Naive thymus-derived CD8-positive, alpha-beta T cell (primary cell): ENCODE measurements at regions not wholly inside any gene's neighbourhood (a gene's known extent, or its start where the extent isn't known, plus 50 kb on each side); places are given as distances from the start of the nearest gene placed in this dataset.

ENCODE experiments used
- ATAC-seq, 2 donors: fragments of 150-1000 bp; cut with Tn5 transposase in 1 of 2; sonication (Bioruptor Pico), chemical (Tn5 transposase) in 1 of 2; 1 replicate in 1 of 2; 2 replicates in 1 of 2; pipeline ENCODE4 v1.10.0; 2021; ENCODE audit warnings: mild to moderate bottlenecking in 2 of 2, moderate library complexity in 2 of 2
- POLR2A ChIA-PET: fragments of 350-600 bp; sonication (Branson Sonifier 250); formaldehyde crosslinking; loops from one replicate; lab custom pipeline; 2021; ENCODE audit warnings: antibody characterized with exemption; lab: Charles Lee
- DNase-seq, 10 donors: peaks; one replicate each; pipeline versions ENCODE4 v3.0.0 to v3.0.0-alpha.2; 2020 to 2022
- H3K27ac Mint-ChIP-seq, 10 donors: one replicate each; pipeline ENCODE4 v1.8.0; 2020 to 2022; ENCODE audit warnings: mild to moderate bottlenecking in 10 of 10, mixed read lengths in 10 of 10, moderate library complexity in 4 of 10, inconsistent platforms in 1 of 10
- H3K27me3 Mint-ChIP-seq, 5 donors: one replicate each; pipeline ENCODE4 v1.8.0; 2021 to 2022; ENCODE audit warnings: mixed read lengths in 5 of 5
- H3K36me3 Mint-ChIP-seq, 3 donors: one replicate each; pipeline ENCODE4 v1.8.0; 2020 to 2022; ENCODE audit warnings: mixed read lengths in 3 of 3, mild to moderate bottlenecking in 2 of 3, inconsistent platforms in 1 of 3
- H3K4me1 Mint-ChIP-seq, 4 donors: one replicate each; pipeline ENCODE4 v1.8.0; 2021 to 2022; ENCODE audit warnings: mixed read lengths in 4 of 4
- H3K4me3 Mint-ChIP-seq, 10 donors: one replicate each; pipeline ENCODE4 v1.8.0; 2020 to 2022; ENCODE audit warnings: mild to moderate bottlenecking in 10 of 10, mixed read lengths in 10 of 10, moderate library complexity in 6 of 10, inconsistent platforms in 1 of 10
- H3K9me3 Mint-ChIP-seq, 9 donors: one replicate each; pipeline ENCODE4 v1.8.0; 2020 to 2022; ENCODE audit warnings: mixed read lengths in 9 of 9, mild to moderate bottlenecking in 3 of 9, inconsistent platforms in 1 of 9, moderate library complexity in 1 of 9

DNA sequence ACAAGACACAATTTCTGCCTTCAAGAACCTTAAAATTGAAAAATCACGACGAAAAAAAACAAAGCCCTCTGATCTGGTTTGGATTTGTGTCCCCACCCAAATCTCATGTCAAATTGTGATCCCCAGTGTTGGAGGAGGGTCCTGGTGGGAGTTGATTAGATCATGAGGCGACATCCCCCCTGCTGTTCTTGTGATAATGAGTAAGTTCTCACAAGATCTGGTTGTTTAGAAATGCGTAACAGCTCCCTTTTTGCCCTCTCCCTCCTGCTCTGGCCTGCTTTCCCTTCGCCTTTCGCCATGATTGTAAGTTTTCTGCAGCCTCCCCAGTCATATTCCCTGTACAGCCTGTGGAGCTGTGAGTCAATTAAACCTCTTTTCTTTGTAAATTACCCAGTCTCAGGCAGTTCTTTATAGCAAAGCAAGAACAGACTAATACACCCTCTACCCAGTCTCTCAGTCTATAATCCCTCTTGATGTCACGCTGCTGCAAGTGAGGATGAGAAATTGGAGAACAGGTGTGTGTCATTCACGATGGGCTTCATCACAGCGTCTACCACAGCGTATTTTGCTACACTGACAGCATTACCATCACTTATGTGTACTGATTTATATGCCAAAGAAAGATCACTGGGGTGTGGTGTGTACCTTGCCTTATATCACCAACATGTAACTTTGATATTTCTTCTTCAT lies 330.7 kb downstream of the MTX2 start:
- peaks cover 13 to 45% (median 25%) of the 10 kb centered on the region in 5 donors for H3K27me3 Mint-ChIP-seq
- no peaks in the 10 kb centered on the region for H3K36me3 Mint-ChIP-seq
- no peaks in the 10 kb centered on the region for H3K9me3 Mint-ChIP-seq
- no peak overlapping the region for H3K4me3 Mint-ChIP-seq
- DNase-seq (no peak), ATAC-seq (no peak)
- H3K4me1 Mint-ChIP-seq, result no peaks in the 10 kb centered on the region
- no peak overlapping the region for H3K27ac Mint-ChIP-seq
- POLR2A ChIA-PET, result no interaction called here

DNA sequence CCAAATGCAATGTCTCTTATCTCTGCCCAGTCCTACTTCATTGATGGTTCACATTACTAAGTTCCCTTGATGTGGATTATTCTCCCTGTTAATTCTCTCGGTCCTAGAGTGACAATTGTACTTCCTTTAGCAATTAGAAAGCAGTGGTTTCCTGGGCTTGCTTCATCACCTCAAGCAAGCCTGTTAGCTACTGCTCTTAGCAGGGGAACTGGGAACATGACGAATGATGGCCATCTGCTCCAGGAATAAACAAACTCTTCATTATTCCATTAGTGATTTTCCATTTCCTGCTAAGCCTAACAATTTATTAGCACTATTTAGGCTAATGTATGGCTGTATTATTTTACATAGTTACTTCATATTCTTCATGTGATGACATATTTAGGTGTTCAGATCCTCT lies 331.8 kb downstream of the MTX2 start:
- Mint-ChIP-seq H3K9me3 (no peaks in the 10 kb centered on the region), H3K27ac (no peak overlapping the region)

GRCh38 chr2:176612036-176612435 lies 342.8 kb downstream of the MTX2 start:
- Mint-ChIP-seq H3K27ac (no peak overlapping the region), H3K27me3 (peaks cover 18 to 62% (median 27%) of the 10 kb centered on the region in 5 donors), H3K36me3 (no peaks in the 10 kb centered on the region), H3K4me3 (no peak overlapping the region), H3K4me1 (no peaks in the 10 kb centered on the region), H3K9me3 (no peaks in the 10 kb centered on the region)
- no peak for DNase-seq
- ATAC-seq, result no peak
- POLR2A ChIA-PET, result no interaction called here

More for the DNA sequence above, 331.8 kb downstream of the MTX2 start:
- H3K36me3 Mint-ChIP-seq, result no peaks in the 10 kb centered on the region
- no peaks in the 10 kb centered on the region for H3K4me1 Mint-ChIP-seq
- peaks cover 13 to 44% (median 23%) of the 10 kb centered on the region in 5 donors for H3K27me3 Mint-ChIP-seq
- no peak overlapping the region for H3K4me3 Mint-ChIP-seq
- POLR2A ChIA-PET, result no interaction called here
- no peak for DNase-seq
- no peak for ATAC-seq

DNA sequence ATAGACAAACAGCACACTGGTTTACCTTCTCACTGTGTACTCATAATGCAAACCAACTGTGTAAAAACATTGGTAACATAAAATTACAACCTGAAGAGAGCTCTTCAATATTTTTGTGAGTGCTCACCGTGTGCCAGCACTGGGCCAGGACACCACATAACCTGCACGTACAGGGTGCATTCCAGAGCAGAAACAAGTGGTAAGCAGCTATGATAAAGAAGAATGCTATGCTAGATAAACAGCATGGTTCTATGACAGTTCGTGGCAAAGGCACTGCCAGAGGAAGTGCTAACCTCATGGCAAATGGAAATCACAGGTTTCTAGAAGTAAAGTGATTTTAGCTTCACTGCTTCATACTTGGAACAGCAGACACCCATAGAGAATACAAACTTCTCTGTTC lies 343.5 kb downstream of the MTX2 start:
- no peak overlapping the region for H3K27ac Mint-ChIP-seq
- POLR2A ChIA-PET, result no interaction called here
- H3K4me3 Mint-ChIP-seq, result no peak overlapping the region
- DNase-seq (no peak), ATAC-seq (no peak)
- no peaks in the 10 kb centered on the region for H3K36me3 Mint-ChIP-seq
- H3K4me1 Mint-ChIP-seq, result no peaks in the 10 kb centered on the region
- no peaks in the 10 kb centered on the region for H3K9me3 Mint-ChIP-seq
- peaks cover 18 to 61% (median 26%) of the 10 kb centered on the region in 5 donors for H3K27me3 Mint-ChIP-seq

DNA sequence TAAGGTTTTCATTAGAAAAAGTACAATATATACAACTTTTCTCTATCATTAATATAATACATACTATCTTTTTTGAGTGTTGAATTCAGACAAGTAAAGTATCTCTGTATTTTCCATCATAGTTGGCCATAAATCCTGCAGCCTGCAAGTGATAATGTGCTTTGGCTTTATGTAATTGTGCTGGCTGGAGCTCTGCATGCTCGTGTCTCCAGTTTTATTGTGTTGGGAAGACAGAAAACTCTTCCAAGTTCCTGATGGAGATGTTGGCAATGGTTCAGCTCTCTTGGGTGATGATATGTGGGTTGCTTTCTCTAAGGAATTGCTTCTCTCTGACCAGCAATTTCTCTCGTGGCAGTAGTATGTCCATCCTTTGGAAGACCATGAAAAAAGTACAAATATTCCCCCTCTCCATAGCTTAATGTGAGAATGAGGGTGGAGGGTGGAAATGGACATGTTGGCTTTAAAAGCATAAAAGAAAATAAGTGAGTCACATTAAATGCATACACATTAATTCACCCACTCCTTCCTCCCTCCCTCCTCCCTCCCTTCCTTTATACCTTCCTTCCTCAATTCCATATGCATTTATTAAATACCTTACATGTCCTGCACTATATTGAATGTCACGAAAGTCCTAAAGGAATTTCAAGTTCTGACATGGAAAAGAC lies 344.2 kb downstream of the MTX2 start:
- DNase-seq, result no peak
- Mint-ChIP-seq H3K4me1 (no peaks in the 10 kb centered on the region), H3K27me3 (peaks cover 16 to 66% (median 25%) of the 10 kb centered on the region in 5 donors), H3K4me3 (no peak overlapping the region), H3K27ac (no peak overlapping the region), H3K9me3 (no peaks in the 10 kb centered on the region), H3K36me3 (no peaks in the 10 kb centered on the region)
- no peak for ATAC-seq
- POLR2A ChIA-PET, result no interaction called here

GRCh38 chr2:176614049-176614448 lies 344.8 kb downstream of the MTX2 start:
- DNase-seq, result no peak
- POLR2A ChIA-PET, result no interaction called here
- no peaks in the 10 kb centered on the region for H3K9me3 Mint-ChIP-seq
- no peak for ATAC-seq
- no peaks in the 10 kb centered on the region for H3K4me1 Mint-ChIP-seq
- no peaks in the 10 kb centered on the region for H3K36me3 Mint-ChIP-seq
- peaks cover 18 to 72% (median 27%) of the 10 kb centered on the region in 5 donors for H3K27me3 Mint-ChIP-seq
- no peak overlapping the region for H3K27ac Mint-ChIP-seq
- H3K4me3 Mint-ChIP-seq, result no peak overlapping the region

- DNase-seq (no peak), ATAC-seq (no peak)
- Mint-ChIP-seq H3K4me1 (no peaks in the 10 kb centered on the region), H3K9me3 (no peaks in the 10 kb centered on the region), H3K36me3 (no peaks in the 10 kb centered on the region), H3K4me3 (no peak overlapping the region), H3K27me3 (peaks cover 23 to 73% (median 33%) of the 10 kb centered on the region in 5 donors), H3K27ac (no peak overlapping the region)
- POLR2A ChIA-PET, result no interaction called here
Observed at GRCh38 chr2:176614930-176615329, 345.7 kb downstream of the MTX2 start.

DNA sequence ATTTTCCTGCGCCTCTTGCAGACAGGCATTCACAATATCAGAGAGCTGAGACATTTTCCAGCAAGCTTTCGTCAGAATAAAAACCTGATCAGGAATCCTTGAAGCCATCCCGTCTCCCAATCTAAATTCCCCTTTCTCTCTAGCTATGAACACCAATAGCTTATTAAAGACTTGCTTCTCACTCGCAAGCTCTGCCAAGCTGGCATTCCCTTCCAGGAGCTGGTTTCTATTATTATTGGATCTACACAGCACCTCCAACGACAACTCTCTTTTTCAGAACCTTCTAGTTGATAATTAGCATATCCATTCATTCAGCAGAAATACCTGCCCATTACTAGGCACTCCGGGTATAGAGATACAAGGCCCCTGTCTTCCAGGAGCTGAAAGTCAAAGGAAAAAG lies 350.3 kb downstream of the MTX2 start:
- Mint-ChIP-seq H3K36me3 (no peaks in the 10 kb centered on the region), H3K9me3 (no peaks in the 10 kb centered on the region), H3K4me3 (no peak overlapping the region), H3K27ac (no peak overlapping the region), H3K27me3 (peaks cover 38 to 83% (median 42%) of the 10 kb centered on the region in 5 donors), H3K4me1 (no peaks in the 10 kb centered on the region)
- POLR2A ChIA-PET, result no interaction called here
- no peak for ATAC-seq
- DNase-seq, result no peak

GRCh38 chr2:176621350-176621749 lies 352.1 kb downstream of the MTX2 start:
- ATAC-seq (no peak), DNase-seq (no peak)
- Mint-ChIP-seq H3K27ac (no peak overlapping the region), H3K4me3 (no peak overlapping the region), H3K36me3 (no peaks in the 10 kb centered on the region), H3K9me3 (no peaks in the 10 kb centered on the region), H3K4me1 (no peaks in the 10 kb centered on the region), H3K27me3 (peaks cover 34 to 80% (median 54%) of the 10 kb centered on the region in 5 donors)
- POLR2A ChIA-PET, result no interaction called here

DNA sequence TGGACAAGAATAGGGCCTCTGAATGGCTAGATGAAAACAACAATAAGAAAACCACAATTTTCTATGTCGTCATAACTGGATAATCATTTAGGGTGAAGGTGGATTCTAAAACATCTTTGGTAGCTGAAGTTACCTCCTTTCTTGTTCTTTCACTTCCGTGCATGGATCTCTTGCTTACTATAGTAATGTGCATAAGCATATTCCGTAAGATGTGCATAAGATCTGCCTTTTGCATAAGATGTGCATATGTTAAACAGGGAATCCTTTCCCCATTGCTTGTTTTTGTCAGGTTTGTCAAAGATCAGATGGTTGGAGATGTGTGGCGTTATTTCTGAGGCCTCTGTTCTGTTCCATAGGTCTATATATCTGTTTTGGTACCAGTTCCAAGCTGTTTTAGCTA lies 353.6 kb downstream of the MTX2 start:
- ATAC-seq (no peak), DNase-seq (no peak)
- H3K4me1 Mint-ChIP-seq, result no peaks in the 10 kb centered on the region
- peaks cover 37 to 84% (median 50%) of the 10 kb centered on the region in 5 donors for H3K27me3 Mint-ChIP-seq
- POLR2A ChIA-PET, result no interaction called here
- no peak overlapping the region for H3K27ac Mint-ChIP-seq
- no peaks in the 10 kb centered on the region for H3K36me3 Mint-ChIP-seq
- no peaks in the 10 kb centered on the region for H3K9me3 Mint-ChIP-seq
- H3K4me3 Mint-ChIP-seq, result no peak overlapping the region

GRCh38 chr2:176626796-176627195 lies 357.6 kb downstream of the MTX2 start:
- Mint-ChIP-seq H3K27me3 (peaks cover 23 to 63% (median 42%) of the 10 kb centered on the region in 5 donors), H3K9me3 (no peaks in the 10 kb centered on the region), H3K27ac (peak overlapping the region in 1 of 10 donors; percentile 30), H3K36me3 (no peaks in the 10 kb centered on the region), H3K4me1 (no peaks in the 10 kb centered on the region), H3K4me3 (no peak overlapping the region)
- DNase-seq (no peak), ATAC-seq (no peak)
- POLR2A ChIA-PET, result no interaction called here

GRCh38 chr2:176628438-176628837 lies 359.2 kb downstream of the MTX2 start:
- POLR2A ChIA-PET, result no interaction called here
- ATAC-seq (no peak), DNase-seq (no peak)
- H3K4me3 Mint-ChIP-seq, result no peak overlapping the region
- no peak overlapping the region for H3K27ac Mint-ChIP-seq
- H3K9me3 Mint-ChIP-seq, result no peaks in the 10 kb centered on the region
- no peaks in the 10 kb centered on the region for H3K36me3 Mint-ChIP-seq
- H3K27me3 Mint-ChIP-seq, result peaks cover 19 to 62% (median 41%) of the 10 kb centered on the region in 5 donors
- H3K4me1 Mint-ChIP-seq, result no peaks in the 10 kb centered on the region

DNA sequence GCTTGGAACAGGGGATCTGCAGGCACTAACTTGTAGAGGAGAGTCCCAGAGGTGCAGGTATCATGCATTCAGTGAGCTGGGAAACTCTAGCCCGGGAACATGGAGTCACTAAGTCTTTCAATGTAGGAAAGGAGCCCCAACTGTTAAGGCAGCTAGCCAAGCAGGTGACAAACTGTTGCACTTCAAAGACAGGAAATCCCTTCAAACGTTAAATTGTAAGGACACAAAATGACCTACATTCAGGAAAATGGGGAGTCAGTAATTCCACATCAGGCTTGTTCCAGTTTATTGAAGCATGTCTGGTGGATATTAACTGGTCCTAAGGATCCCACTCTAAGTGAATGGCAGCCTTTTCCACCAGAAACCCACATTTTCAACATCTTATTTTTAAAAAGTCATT lies 364.5 kb downstream of the MTX2 start:
- Mint-ChIP-seq H3K4me1 (peaks cover 2 to 8% (median 6%) of the 10 kb centered on the region in 4 donors), H3K36me3 (no peaks in the 10 kb centered on the region), H3K9me3 (no peaks in the 10 kb centered on the region), H3K27ac (no peak overlapping the region), H3K27me3 (peaks cover 4 to 43% (median 29%) of the 10 kb centered on the region in 5 donors), H3K4me3 (no peak overlapping the region)
- ATAC-seq (no peak), DNase-seq (no peak)
- POLR2A ChIA-PET, result no interaction called here
